Suppressor macrophage treated with lipopolysaccharide for 1 hour (primary cell): ENCODE measurements at regions not wholly inside any gene's neighbourhood (a gene's known extent, or its start where the extent isn't known, plus 50 kb on each side); places are given as distances from the start of the nearest gene placed in this dataset.
"Not testable (repeated sequence)": the region's sequence is repeated elsewhere in the genome, so short reads cannot be mapped to it uniquely, and the experiment has no call there.

ENCODE experiments used
- DNase-seq, 3 donors: peaks; one replicate each; pipeline ENCODE4 v3.0.0-alpha.2; 2020 to 2022

- no peak for DNase-seq
Measured at GRCh38 chr6:50358113-50358512, 308.4 kb upstream of the DEFB112 start.

GRCh38 chr6:50361641-50362331 lies 312.1 kb upstream of the DEFB112 start:
- no peak for DNase-seq

- DNase-seq, result no peak
Measured at GRCh38 chr6:50362706-50363105, 313.0 kb upstream of the DEFB112 start.

- DNase-seq, result no peak
Measured at GRCh38 chr6:50369996-50370395, 320.3 kb upstream of the DEFB112 start.

- no peak for DNase-seq
Measured at GRCh38 chr6:50380406-50381098, 330.8 kb upstream of the DEFB112 start.

GRCh38 chr6:50381099-50381415 lies 331.3 kb upstream of the DEFB112 start:
- no peak for DNase-seq

- no peak for DNase-seq
Measured at GRCh38 chr6:50390416-50390815, 322.9 kb upstream of the TFAP2D start.

- not testable (repeated sequence) for DNase-seq
Measured at GRCh38 chr6:50394139-50394538, 319.2 kb upstream of the TFAP2D start.

- no peak for DNase-seq
Measured at GRCh38 chr6:50404643-50405042, 308.7 kb upstream of the TFAP2D start.

GRCh38 chr6:50410579-50410978 lies 302.7 kb upstream of the TFAP2D start:
- DNase-seq, result no peak

GRCh38 chr6:50421041-50421440 lies 292.3 kb upstream of the TFAP2D start:
- not testable (repeated sequence) for DNase-seq

- DNase-seq, result no peak
Measured at GRCh38 chr6:50427267-50427666, 286.1 kb upstream of the TFAP2D start.

- DNase-seq, result no peak
Measured at GRCh38 chr6:50437901-50438300, 275.4 kb upstream of the TFAP2D start.

GRCh38 chr6:50442531-50443040 lies 270.7 kb upstream of the TFAP2D start:
- DNase-seq, result no peak

GRCh38 chr6:50443144-50443543 lies 270.2 kb upstream of the TFAP2D start:
- DNase-seq, result no peak

GRCh38 chr6:50449128-50449527 lies 264.2 kb upstream of the TFAP2D start:
- no peak for DNase-seq

- DNase-seq, result no peak
Measured at GRCh38 chr6:50451826-50452400, 261.4 kb upstream of the TFAP2D start.

GRCh38 chr6:50455029-50455428 lies 258.3 kb upstream of the TFAP2D start:
- DNase-seq, result no peak

- no peak for DNase-seq
Measured at GRCh38 chr6:50457351-50457750, 256.0 kb upstream of the TFAP2D start.

GRCh38 chr6:50461696-50462095 lies 251.6 kb upstream of the TFAP2D start:
- DNase-seq, result no peak

- DNase-seq, result no peak
Measured at GRCh38 chr6:50463931-50464330, 249.4 kb upstream of the TFAP2D start.

- DNase-seq, result no peak
Measured at GRCh38 chr6:50467931-50468330, 245.4 kb upstream of the TFAP2D start.

GRCh38 chr6:50471041-50471440 lies 242.3 kb upstream of the TFAP2D start:
- DNase-seq, result no peak

- DNase-seq, result no peak
Measured at GRCh38 chr6:50510361-50510760, 203.0 kb upstream of the TFAP2D start.
